Lung (tissue), 11 donors: ENCODE measurements at regions not wholly inside any gene's neighbourhood (a gene's known extent, or its start where the extent isn't known, plus 50 kb on each side); places are given as distances from the start of the nearest gene placed in this dataset.
A peak's percentile ranks its signal among the peaks of the same experiment; 100 is the strongest.

ENCODE experiments used
- ATAC-seq: fragments of 200-7000 bp; cut with Tn5 transposase; one replicate; pipeline ENCODE4 v1.9.1; 2020; ENCODE audit warnings: moderate number of reproducible peaks; ENCODE audit not compliant: insufficient read depth, low FRiP score
- DNase-seq, 3 donors: peaks; one replicate each; pipeline ENCODE4 v3.0.0-alpha.2; 2013 to 2017
- H3K27ac ChIP-seq, 2 donors: one replicate each; pipeline ENCODE4 v1.5.1; 2013; ENCODE audit warnings: mild to moderate bottlenecking in 2 of 2, moderate library complexity in 2 of 2, control low read depth in 1 of 2, inconsistent platforms in 1 of 2, low read depth in 1 of 2, low read length in 1 of 2
- H3K27me3 ChIP-seq, 3 donors: one replicate each; pipeline ENCODE4 v1.5.1; 2013; ENCODE audit warnings: low read length in 2 of 3; ENCODE audit not compliant: control insufficient read depth in 3 of 3, insufficient read depth in 3 of 3
- H3K36me3 ChIP-seq, 4 donors: one replicate each; pipeline ENCODE4 v1.5.1; 2013; ENCODE audit warnings: low read length in 4 of 4, mild to moderate bottlenecking in 1 of 4, moderate library complexity in 1 of 4; ENCODE audit not compliant: control insufficient read depth in 4 of 4, insufficient read depth in 4 of 4
- H3K4me1 ChIP-seq, 5 donors: one replicate each; pipeline ENCODE4 v1.5.1; 2013; ENCODE audit warnings: low read length in 5 of 5, mild to moderate bottlenecking in 2 of 5, moderate library complexity in 1 of 5; ENCODE audit not compliant: control insufficient read depth in 5 of 5, insufficient read depth in 5 of 5
- H3K4me3 ChIP-seq: one replicate; pipeline ENCODE4 v1.5.1; 2013; ENCODE audit warnings: mild to moderate bottlenecking, control low read depth, moderate library complexity
- H3K9ac ChIP-seq, 2 donors: one replicate each; pipeline ENCODE4 v1.5.1; 2013; ENCODE audit warnings: low read length in 2 of 2, control low read depth in 1 of 2; ENCODE audit not compliant: insufficient read depth in 1 of 2
- H3K9me3 ChIP-seq, 4 donors: one replicate each; pipeline ENCODE4 v1.5.1; 2013; ENCODE audit warnings: low read length in 3 of 4, mild to moderate bottlenecking in 1 of 4, moderate library complexity in 1 of 4; ENCODE audit not compliant: control insufficient read depth in 4 of 4, insufficient read depth in 3 of 4
- CTCF ChIP-seq: IDR thresholded peaks from 2 replicates; pipeline ENCODE4 v1.5.1; 2012; ENCODE audit warnings: mild to moderate bottlenecking; ENCODE audit errors: control extremely low read depth, extremely low read depth
- WGBS, 2 donors: extraction: QIAGEN DNeasy Blood & Tissue Kit; methylation state at CpG; one replicate each; pipeline ENCODE4 v1.1.7; 2013; 5-methylcytosine and 5-hydroxymethylcytosine counted together
- donor health status: control.
- donor health status: control.
- donor health status: Bipolar disorder and iron deficiency.
- donor health status: healthy.
- donor health status: DM: yes; HTN: yes; CAD: no.

- 70 to 88% methylated on average over 3 of the region's 3 CpGs for WGBS, 2 donors
- Histone ChIP-seq H3K27ac (no peak overlapping the region), H3K9me3 (no peaks in the 10 kb centered on the region), H3K4me3 (no peak overlapping the region), H3K36me3 (no peaks in the 10 kb centered on the region), H3K9ac (no peak overlapping the region), H3K27me3 (no peaks in the 10 kb centered on the region), H3K4me1 (peaks cover 0 to 4% (median 3%) of the 10 kb centered on the region in 5 donors)
- DNase-seq (no peak), ATAC-seq (no peak)
- TF ChIP-seq CTCF: no peak
Measured at GRCh38 chr3:177329854-177330253, 132.6 kb upstream of the TBL1XR1 start.

DNA sequence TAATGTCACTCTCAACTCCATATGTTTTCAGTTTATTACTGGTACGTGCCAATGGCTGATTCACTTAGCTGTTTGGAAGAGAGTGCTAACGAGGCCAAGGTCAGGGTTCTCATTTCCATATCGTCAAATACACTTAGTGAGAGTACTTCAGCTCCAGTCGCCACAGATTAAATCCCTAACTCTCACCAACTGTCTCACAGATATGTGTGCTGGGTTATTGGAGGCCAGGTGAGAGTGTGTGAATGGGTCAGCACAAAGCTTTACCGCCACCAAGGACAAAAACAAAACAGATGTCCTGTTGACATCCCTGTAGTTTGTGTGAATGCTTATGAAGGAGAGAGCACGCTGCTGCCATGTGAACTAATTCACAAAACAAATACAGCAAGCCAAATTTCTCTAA is 133.5 kb upstream of the TBL1XR1 start:
- Histone ChIP-seq H3K9ac (no peak overlapping the region), H3K4me3 (no peak overlapping the region), H3K9me3 (no peaks in the 10 kb centered on the region), H3K27ac (peak overlapping the region in 1 of 2 donors; percentile 71), H3K27me3 (no peaks in the 10 kb centered on the region), H3K4me1 (peaks cover 0 to 6% (median 3%) of the 10 kb centered on the region in 5 donors), H3K36me3 (no peaks in the 10 kb centered on the region)
- WGBS, 2 donors: 77 to 83% methylated on average over 6 of the region's 6 CpGs
- ATAC-seq (no peak), DNase-seq (no peak)
- no peak for TF ChIP-seq CTCF

- no peak for DNase-seq
- ATAC-seq: no peak
- TF ChIP-seq CTCF: no peak
- Histone ChIP-seq H3K4me3 (no peak overlapping the region), H3K27me3 (no peaks in the 10 kb centered on the region), H3K9ac (no peak overlapping the region), H3K9me3 (no peaks in the 10 kb centered on the region), H3K4me1 (peaks cover 0 to 6% (median 3%) of the 10 kb centered on the region in 5 donors), H3K36me3 (no peaks in the 10 kb centered on the region), H3K27ac (no peak overlapping the region)
- WGBS, 2 donors: 95 to 98% methylated on average over 3 of the region's 3 CpGs
Measured at GRCh38 chr3:177331203-177331835, 134.0 kb upstream of the TBL1XR1 start.

GRCh38 chr3:177332955-177333354 is 135.7 kb upstream of the TBL1XR1 start:
- Histone ChIP-seq H3K4me1 (peaks cover 0 to 11% (median 6%) of the 10 kb centered on the region in 5 donors), H3K9me3 (no peaks in the 10 kb centered on the region), H3K4me3 (no peak overlapping the region), H3K27me3 (no peaks in the 10 kb centered on the region), H3K27ac (peak overlapping the region in 1 of 2 donors; percentile 37), H3K36me3 (no peaks in the 10 kb centered on the region), H3K9ac (no peak overlapping the region)
- 62 to 82% methylated on average over 2 of the region's 2 CpGs for WGBS, 2 donors
- TF ChIP-seq CTCF: no peak
- DNase-seq (no peak), ATAC-seq (no peak)
